Amygdala (tissue), 56 donors: ENCODE measurements at regions not wholly inside any gene's neighbourhood (a gene's known extent, or its start where the extent isn't known, plus 50 kb on each side); places are given as distances from the start of the nearest gene placed in this dataset.

Experiments used
- DNase-seq, 56 donors: peaks; one replicate each; lab custom pipeline; 2025; lab: John Stamatoyannopoulos, UW

- no peak for DNase-seq
Measured at GRCh38 chr16:81148277-81148676, 52.1 kb upstream of the GCSH start.
